SK-N-MC (cell line): ENCODE measurements at regions not wholly inside any gene's neighbourhood (a gene's known extent, or its start where the extent isn't known, plus 50 kb on each side); places are given as distances from the start of the nearest gene placed in this dataset.

ENCODE experiments used
- EZH2 ChIP-seq: fragments of 200-600 bp; sonication (generic); IDR thresholded peaks from one replicate; pipeline ENCODE4 v1.6.1; 2017; ENCODE audit warnings: antibody characterized with exemption
- POLR2AphosphoS5 ChIP-seq: IDR thresholded peaks from 2 replicates; pipeline ENCODE4 v1.6.1; 2012; ENCODE audit warnings: mild to moderate bottlenecking, low read depth, low read length, borderline replicate concordance

DNA sequence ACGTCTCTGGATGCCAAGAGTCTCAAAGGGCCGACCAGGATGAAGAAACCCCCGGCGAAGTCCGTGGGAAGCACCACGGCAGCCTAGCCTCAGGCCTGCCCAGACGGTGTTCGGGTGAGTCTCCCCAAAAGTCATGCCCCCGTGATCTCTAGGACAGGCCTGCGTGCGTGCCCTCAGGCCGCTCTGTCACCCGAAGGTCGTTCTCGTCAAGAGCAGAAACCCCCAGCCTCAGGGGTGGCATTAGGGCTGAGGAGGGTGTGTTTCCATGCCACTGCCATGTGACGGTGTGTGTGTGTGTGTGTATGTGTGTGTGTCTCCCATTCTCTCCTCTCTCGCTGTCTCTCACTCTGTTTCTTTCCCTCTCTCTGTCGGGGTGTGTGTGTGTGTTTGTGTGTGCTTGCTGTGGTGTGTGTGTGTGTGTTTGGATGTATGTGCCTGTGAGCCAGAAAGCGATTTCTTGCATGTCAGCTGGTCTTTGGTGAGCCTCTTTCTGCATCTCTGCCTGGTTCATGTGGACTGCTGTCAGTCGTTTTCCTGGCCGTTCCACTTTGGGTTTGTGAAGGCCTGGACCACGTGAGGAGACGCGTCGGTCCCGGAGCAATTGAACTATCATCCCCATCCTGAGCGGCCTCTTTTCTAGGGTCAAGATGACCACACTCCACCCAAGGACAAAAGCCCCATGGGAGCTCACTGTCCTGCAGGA is 772.5 kb upstream of the ALG10B start:
- TF ChIP-seq EZH2 (no peak), POLR2AphosphoS5 (no peak)
